OCI-LY3 (cell line): ENCODE measurements at regions not wholly inside any gene's neighbourhood (a gene's known extent, or its start where the extent isn't known, plus 50 kb on each side); places are given as distances from the start of the nearest gene placed in this dataset.

Experiments used
- EZH2phosphoT487 ChIP-seq: fragments of 200-600 bp; shearing (Covaris generic); IDR thresholded peaks from 2 replicates; pipeline ENCODE4 v1.6.1; 2018; ENCODE audit warnings: antibody characterized with exemption, mixed run types, low read depth
- TF ChIP-seq, protein P1 (sequence below): fragments of 200-600, 300-600 bp; sonication (generic); IDR thresholded peaks from 2 replicates; pipeline ENCODE4 v1.5.1; 2014; ENCODE audit warnings: antibody characterized with exemption, low read length, low read depth

GRCh38 chr13:80100636-80101035 is 240.3 kb downstream of the SPRY2 start:
- TF ChIP-seq, protein P1, sequence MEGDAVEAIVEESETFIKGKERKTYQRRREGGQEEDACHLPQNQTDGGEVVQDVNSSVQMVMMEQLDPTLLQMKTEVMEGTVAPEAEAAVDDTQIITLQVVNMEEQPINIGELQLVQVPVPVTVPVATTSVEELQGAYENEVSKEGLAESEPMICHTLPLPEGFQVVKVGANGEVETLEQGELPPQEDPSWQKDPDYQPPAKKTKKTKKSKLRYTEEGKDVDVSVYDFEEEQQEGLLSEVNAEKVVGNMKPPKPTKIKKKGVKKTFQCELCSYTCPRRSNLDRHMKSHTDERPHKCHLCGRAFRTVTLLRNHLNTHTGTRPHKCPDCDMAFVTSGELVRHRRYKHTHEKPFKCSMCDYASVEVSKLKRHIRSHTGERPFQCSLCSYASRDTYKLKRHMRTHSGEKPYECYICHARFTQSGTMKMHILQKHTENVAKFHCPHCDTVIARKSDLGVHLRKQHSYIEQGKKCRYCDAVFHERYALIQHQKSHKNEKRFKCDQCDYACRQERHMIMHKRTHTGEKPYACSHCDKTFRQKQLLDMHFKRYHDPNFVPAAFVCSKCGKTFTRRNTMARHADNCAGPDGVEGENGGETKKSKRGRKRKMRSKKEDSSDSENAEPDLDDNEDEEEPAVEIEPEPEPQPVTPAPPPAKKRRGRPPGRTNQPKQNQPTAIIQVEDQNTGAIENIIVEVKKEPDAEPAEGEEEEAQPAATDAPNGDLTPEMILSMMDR, result no peak
- no peak for TF ChIP-seq EZH2phosphoT487
